Immature natural killer cell (primary cell): ENCODE measurements at regions not wholly inside any gene's neighbourhood (a gene's known extent, or its start where the extent isn't known, plus 50 kb on each side); places are given as distances from the start of the nearest gene placed in this dataset.

ENCODE experiments used
- DNase-seq, 3 donors: peaks; one replicate each; pipeline ENCODE4 v3.0.0; 2022; ENCODE audit warnings: mixed read lengths in 1 of 3
- H3K27ac Mint-ChIP-seq, 6 donors: one replicate each; pipeline ENCODE4 v1.8.0; 2020; ENCODE audit warnings: mixed read lengths in 6 of 6, mild to moderate bottlenecking in 5 of 6, inconsistent platforms in 4 of 6, moderate library complexity in 3 of 6
- H3K27me3 Mint-ChIP-seq, 3 donors: one replicate each; pipeline ENCODE4 v1.8.0; 2020 to 2021; ENCODE audit warnings: low read depth in 3 of 3, mild to moderate bottlenecking in 3 of 3, mixed read lengths in 3 of 3, moderate library complexity in 3 of 3, inconsistent platforms in 1 of 3
- H3K36me3 Mint-ChIP-seq, 3 donors: one replicate each; pipeline ENCODE4 v1.8.0; 2020; ENCODE audit warnings: mixed read lengths in 3 of 3, inconsistent platforms in 2 of 3, mild to moderate bottlenecking in 2 of 3
- H3K4me1 Mint-ChIP-seq, 2 donors: one replicate each; pipeline ENCODE4 v1.8.0; 2020; ENCODE audit warnings: inconsistent platforms in 2 of 2, mild to moderate bottlenecking in 2 of 2, mixed read lengths in 2 of 2, moderate library complexity in 1 of 2
- H3K4me3 Mint-ChIP-seq, 5 donors: one replicate each; pipeline ENCODE4 v1.8.0; 2020; ENCODE audit warnings: mild to moderate bottlenecking in 5 of 5, mixed read lengths in 5 of 5, inconsistent platforms in 3 of 5, moderate library complexity in 3 of 5
- H3K9me3 Mint-ChIP-seq, 6 donors: one replicate each; pipeline ENCODE4 v1.8.0; 2020; ENCODE audit warnings: mild to moderate bottlenecking in 6 of 6, mixed read lengths in 6 of 6, inconsistent platforms in 4 of 6, moderate library complexity in 3 of 6

GRCh38 chr4:20504146-20504545, 196.1 kb upstream of the PACRGL start:
- Mint-ChIP-seq H3K9me3 (no peaks in the 10 kb centered on the region), H3K27ac (no peak overlapping the region), H3K36me3 (no peaks in the 10 kb centered on the region), H3K4me1 (no peaks in the 10 kb centered on the region), H3K27me3 (peaks cover 0 to 2% (median 0%) of the 10 kb centered on the region in 3 donors), H3K4me3 (no peak overlapping the region)
- no peak for DNase-seq

- Mint-ChIP-seq H3K4me3 (no peak overlapping the region), H3K27ac (no peak overlapping the region), H3K36me3 (no peaks in the 10 kb centered on the region), H3K9me3 (no peaks in the 10 kb centered on the region), H3K4me1 (no peaks in the 10 kb centered on the region), H3K27me3 (peaks cover 0 to 2% (median 0%) of the 10 kb centered on the region in 3 donors)
- DNase-seq, result no peak
Observed at GRCh38 chr4:20505927-20506326, 194.3 kb upstream of the PACRGL start.

GRCh38 chr4:20506827-20507226, 193.4 kb upstream of the PACRGL start:
- Mint-ChIP-seq H3K9me3 (no peaks in the 10 kb centered on the region), H3K27me3 (peaks cover 0 to 2% (median 0%) of the 10 kb centered on the region in 3 donors), H3K4me3 (no peak overlapping the region), H3K36me3 (no peaks in the 10 kb centered on the region), H3K27ac (no peak overlapping the region), H3K4me1 (no peaks in the 10 kb centered on the region)
- DNase-seq, result no peak

- no peak overlapping the region for H3K4me3 Mint-ChIP-seq
- no peaks in the 10 kb centered on the region for H3K4me1 Mint-ChIP-seq
- H3K36me3 Mint-ChIP-seq, result no peaks in the 10 kb centered on the region
- H3K27ac Mint-ChIP-seq, result no peak overlapping the region
- H3K27me3 Mint-ChIP-seq, result peaks cover 0 to 2% (median 0%) of the 10 kb centered on the region in 3 donors
- DNase-seq, result no peak
- H3K9me3 Mint-ChIP-seq, result no peaks in the 10 kb centered on the region
Observed at GRCh38 chr4:20509315-20509714, 190.9 kb upstream of the PACRGL start.

GRCh38 chr4:20512033-20512792, 188.0 kb upstream of the PACRGL start:
- H3K4me1 Mint-ChIP-seq, result no peaks in the 10 kb centered on the region
- DNase-seq, result no peak
- H3K4me3 Mint-ChIP-seq, result no peak overlapping the region
- peaks cover 0 to 2% (median 0%) of the 10 kb centered on the region in 3 donors for H3K27me3 Mint-ChIP-seq
- H3K27ac Mint-ChIP-seq, result no peak overlapping the region
- H3K9me3 Mint-ChIP-seq, result peaks cover 0 to 3% (median 0%) of the 10 kb centered on the region in 6 donors
- no peaks in the 10 kb centered on the region for H3K36me3 Mint-ChIP-seq

- no peaks in the 10 kb centered on the region for H3K4me1 Mint-ChIP-seq
- H3K9me3 Mint-ChIP-seq, result peaks cover 0 to 3% (median 0%) of the 10 kb centered on the region in 6 donors
- no peaks in the 10 kb centered on the region for H3K36me3 Mint-ChIP-seq
- no peak overlapping the region for H3K27ac Mint-ChIP-seq
- DNase-seq, result no peak
- H3K4me3 Mint-ChIP-seq, result no peak overlapping the region
- peaks cover 0 to 2% (median 0%) of the 10 kb centered on the region in 3 donors for H3K27me3 Mint-ChIP-seq
Observed at GRCh38 chr4:20512985-20513384, 187.3 kb upstream of the PACRGL start.

- Mint-ChIP-seq H3K27ac (no peak overlapping the region), H3K4me3 (no peak overlapping the region), H3K4me1 (no peaks in the 10 kb centered on the region), H3K9me3 (peaks cover 0 to 6% (median 0%) of the 10 kb centered on the region in 6 donors), H3K36me3 (no peaks in the 10 kb centered on the region), H3K27me3 (peaks cover 0 to 5% (median 3%) of the 10 kb centered on the region in 3 donors)
- no peak for DNase-seq
Observed at GRCh38 chr4:20520901-20521300, 179.4 kb upstream of the PACRGL start.

- peaks cover 0 to 2% (median 0%) of the 10 kb centered on the region in 6 donors for H3K9me3 Mint-ChIP-seq
- H3K27ac Mint-ChIP-seq, result no peak overlapping the region
- no peaks in the 10 kb centered on the region for H3K36me3 Mint-ChIP-seq
- H3K4me1 Mint-ChIP-seq, result no peaks in the 10 kb centered on the region
- H3K27me3 Mint-ChIP-seq, result peaks cover 0 to 3% (median 2%) of the 10 kb centered on the region in 3 donors
- H3K4me3 Mint-ChIP-seq, result no peak overlapping the region
- no peak for DNase-seq
Observed at GRCh38 chr4:20528508-20528907, 171.8 kb upstream of the PACRGL start.

- Mint-ChIP-seq H3K4me3 (no peak overlapping the region), H3K36me3 (no peaks in the 10 kb centered on the region), H3K27me3 (peaks cover 0 to 3% (median 2%) of the 10 kb centered on the region in 3 donors), H3K4me1 (no peaks in the 10 kb centered on the region), H3K27ac (no peak overlapping the region), H3K9me3 (peaks cover 0 to 2% (median 0%) of the 10 kb centered on the region in 6 donors)
- no peak for DNase-seq
Observed at GRCh38 chr4:20529691-20530090, 170.6 kb upstream of the PACRGL start.

GRCh38 chr4:20532116-20532790, 168.0 kb upstream of the PACRGL start:
- peaks cover 0 to 2% (median 0%) of the 10 kb centered on the region in 3 donors for H3K27me3 Mint-ChIP-seq
- DNase-seq, result no peak
- no peak overlapping the region for H3K4me3 Mint-ChIP-seq
- H3K36me3 Mint-ChIP-seq, result no peaks in the 10 kb centered on the region
- H3K27ac Mint-ChIP-seq, result no peak overlapping the region
- no peaks in the 10 kb centered on the region for H3K4me1 Mint-ChIP-seq
- peaks cover 0 to 2% (median 0%) of the 10 kb centered on the region in 6 donors for H3K9me3 Mint-ChIP-seq

- Mint-ChIP-seq H3K9me3 (peaks cover 0 to 2% (median 0%) of the 10 kb centered on the region in 6 donors), H3K36me3 (no peaks in the 10 kb centered on the region), H3K4me1 (no peaks in the 10 kb centered on the region), H3K27ac (no peak overlapping the region), H3K27me3 (peaks cover 0 to 2% (median 0%) of the 10 kb centered on the region in 3 donors), H3K4me3 (no peak overlapping the region)
- no peak for DNase-seq
Observed at GRCh38 chr4:20532871-20533870, 167.1 kb upstream of the PACRGL start.

GRCh38 chr4:20538905-20539304, 161.4 kb upstream of the PACRGL start:
- no peaks in the 10 kb centered on the region for H3K27me3 Mint-ChIP-seq
- H3K4me3 Mint-ChIP-seq, result no peak overlapping the region
- H3K4me1 Mint-ChIP-seq, result no peaks in the 10 kb centered on the region
- no peak for DNase-seq
- H3K9me3 Mint-ChIP-seq, result peaks cover 0 to 7% (median 0%) of the 10 kb centered on the region in 6 donors
- H3K36me3 Mint-ChIP-seq, result no peaks in the 10 kb centered on the region
- H3K27ac Mint-ChIP-seq, result no peak overlapping the region

GRCh38 chr4:20543131-20543530, 157.1 kb upstream of the PACRGL start:
- H3K4me3 Mint-ChIP-seq, result no peak overlapping the region
- H3K9me3 Mint-ChIP-seq, result peaks cover 0 to 7% (median 0%) of the 10 kb centered on the region in 6 donors
- no peak for DNase-seq
- no peaks in the 10 kb centered on the region for H3K36me3 Mint-ChIP-seq
- H3K27ac Mint-ChIP-seq, result no peak overlapping the region
- H3K27me3 Mint-ChIP-seq, result no peaks in the 10 kb centered on the region
- no peaks in the 10 kb centered on the region for H3K4me1 Mint-ChIP-seq
